Left forelimb (tissue), 1 donor: ENCODE measurements at regions not wholly inside any gene's neighbourhood (a gene's known extent, or its start where the extent isn't known, plus 50 kb on each side); places are given as distances from the start of the nearest gene placed in this dataset.
"Not testable (repeated sequence)": the region's sequence is repeated elsewhere in the genome, so short reads cannot be mapped to it uniquely, and the experiment has no call there.

ENCODE experiments used
- DNase-seq: peaks from one replicate; pipeline ENCODE4 v3.0.0-alpha.2; 2018; ENCODE audit warnings: low spot score

DNA sequence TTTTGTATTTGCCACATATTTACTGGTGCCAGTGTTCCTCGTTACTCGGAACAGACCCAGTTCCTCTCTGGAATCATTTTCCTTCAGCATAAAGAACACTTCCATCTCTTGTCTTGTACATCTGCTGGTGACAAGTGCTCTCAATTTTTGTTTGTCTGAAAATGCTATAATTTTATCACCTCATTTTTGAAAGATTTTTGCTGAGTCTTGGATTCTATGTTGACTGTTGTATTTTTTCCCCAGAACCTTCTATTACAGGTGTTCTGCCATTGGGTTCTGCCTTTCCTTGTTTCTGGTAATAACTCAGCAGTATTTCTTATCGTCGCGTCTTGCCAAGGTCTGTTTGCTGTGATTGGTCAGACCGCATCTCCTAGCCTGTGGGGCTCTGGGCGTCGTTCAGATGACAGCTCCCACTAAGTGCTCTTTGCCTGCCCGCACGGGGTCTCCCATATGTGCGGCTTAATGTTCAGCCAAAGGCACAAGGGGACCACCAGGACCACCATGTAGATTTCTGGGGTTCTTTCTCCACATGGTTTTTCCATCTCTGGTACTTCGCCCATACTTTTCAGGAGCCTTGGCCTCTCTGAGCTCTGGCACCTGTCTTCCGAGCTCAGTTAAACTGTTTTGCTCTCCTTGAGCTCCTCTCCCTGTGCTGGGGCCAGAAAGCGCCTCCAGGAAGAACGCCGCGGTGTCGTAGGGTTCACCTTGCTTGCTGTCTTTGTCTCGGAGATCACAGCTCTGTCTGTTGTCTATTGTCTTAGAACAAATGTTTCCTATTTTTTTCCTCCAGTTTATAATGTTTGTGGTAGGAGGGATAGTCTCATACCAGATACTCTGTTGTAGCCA lies 80.0 kb downstream of the METRNL start:
- DNase-seq: no peak

DNA sequence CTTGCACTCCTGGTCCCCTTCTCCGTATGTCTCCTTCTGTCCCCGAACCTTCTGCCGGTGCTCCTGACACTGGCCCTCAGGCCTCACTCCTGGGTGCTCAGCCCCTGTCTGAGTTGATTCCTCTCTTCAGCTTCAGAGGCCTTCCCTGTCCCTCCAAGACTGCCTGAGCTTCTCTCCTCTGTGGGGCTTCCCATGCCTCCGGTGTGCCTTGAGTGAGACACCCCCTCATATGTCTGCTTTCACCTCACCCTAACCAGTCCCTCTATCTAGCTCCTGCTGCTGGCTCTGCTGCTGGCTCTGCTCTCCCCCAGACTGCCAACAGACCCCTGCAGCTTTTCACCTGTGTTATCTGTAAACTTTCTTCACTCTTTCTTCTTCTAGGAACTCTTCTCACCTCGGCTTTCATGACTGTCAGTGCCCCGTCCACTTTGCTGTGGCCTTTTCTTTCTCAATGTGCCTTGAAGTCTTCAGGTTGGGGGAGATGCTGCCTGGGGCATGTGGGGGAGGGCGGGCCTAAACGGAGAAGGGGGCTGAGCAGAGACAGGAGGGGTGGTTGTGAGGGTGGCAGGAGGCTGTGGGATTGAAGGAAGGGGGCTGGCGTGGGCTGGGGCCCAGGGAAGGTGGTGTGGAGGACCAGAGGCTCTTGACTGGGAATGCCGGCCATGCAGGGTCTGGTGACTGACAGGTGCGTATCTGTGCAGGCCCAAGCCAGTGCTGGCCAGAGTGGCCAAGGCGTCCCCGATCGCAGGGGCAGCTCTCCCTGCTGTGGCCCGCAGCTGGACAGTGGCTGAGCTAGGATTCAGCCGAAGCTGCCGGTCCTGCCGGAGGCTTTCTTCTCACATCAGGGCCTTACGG lies 81.3 kb downstream of the METRNL start:
- DNase-seq: no peak

DNA sequence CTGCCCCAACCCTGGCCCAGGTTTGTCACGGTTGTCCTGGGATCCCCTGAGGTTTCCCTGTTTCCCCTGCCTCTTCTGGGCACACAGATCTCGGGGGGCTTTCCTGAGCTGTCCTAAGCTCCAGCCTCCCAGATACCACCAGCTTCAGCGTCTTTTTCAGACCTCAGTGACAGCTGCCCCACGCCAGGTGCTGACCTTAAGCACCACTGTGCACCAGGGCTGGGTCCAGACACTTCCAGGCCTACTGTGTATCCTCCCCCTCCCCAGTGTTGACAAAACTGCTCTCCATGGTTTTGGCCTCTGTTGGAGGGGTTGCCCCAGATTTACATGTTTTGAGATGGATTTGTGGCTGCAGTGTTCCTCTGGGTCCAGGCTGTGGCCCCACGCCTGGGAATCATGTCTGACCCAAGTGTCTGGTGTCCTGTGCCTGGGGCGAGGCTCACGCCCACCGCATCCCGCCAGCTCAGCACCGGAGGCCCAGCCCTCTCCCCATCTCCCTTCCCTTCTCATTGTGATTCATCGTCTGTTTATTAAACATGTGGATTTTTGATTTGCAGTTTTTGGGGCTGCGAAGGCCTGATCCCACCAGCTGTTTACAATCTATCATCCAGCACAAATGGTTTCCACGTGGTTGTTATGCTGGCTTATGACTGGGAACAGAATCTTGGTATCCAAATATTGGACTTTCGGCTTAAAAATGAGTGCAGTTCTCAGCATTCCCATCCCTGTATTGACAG lies 82.1 kb downstream of the METRNL start:
- DNase-seq: peak; percentile 68

DNA sequence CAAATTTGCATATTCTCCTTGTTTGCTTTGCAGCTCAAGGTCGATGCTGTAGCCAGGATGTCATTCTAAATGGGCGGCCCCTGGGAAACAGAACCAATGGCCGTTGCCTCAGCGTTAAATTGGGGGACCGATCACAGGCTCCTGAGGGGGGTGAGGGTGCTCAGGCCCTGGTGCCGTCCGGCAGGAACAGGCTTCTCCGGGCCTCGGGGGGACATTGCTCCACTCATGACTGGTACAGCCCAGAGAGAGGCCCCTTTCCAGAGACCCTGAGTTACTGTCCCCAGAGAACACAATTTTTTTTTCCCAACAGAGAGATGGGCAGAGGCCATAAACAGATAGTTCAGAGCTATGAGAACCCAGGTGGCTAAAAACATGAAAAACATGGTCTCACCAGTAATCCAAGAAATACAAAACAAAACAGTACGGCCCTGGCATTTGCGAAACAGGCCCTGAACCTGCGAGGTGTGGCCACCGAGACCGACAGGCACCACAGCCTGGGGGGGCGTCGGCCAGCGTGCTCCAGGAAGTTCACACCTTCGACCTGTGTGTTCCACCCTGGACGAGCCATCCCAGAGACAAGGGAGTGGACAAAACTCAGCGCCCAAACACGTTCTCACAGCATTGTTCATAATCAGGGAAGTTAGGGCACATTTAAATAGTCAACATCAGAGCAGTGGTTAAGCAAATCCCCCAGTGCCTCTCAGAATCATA lies 82.8 kb downstream of the METRNL start:
- no peak for DNase-seq

DNA sequence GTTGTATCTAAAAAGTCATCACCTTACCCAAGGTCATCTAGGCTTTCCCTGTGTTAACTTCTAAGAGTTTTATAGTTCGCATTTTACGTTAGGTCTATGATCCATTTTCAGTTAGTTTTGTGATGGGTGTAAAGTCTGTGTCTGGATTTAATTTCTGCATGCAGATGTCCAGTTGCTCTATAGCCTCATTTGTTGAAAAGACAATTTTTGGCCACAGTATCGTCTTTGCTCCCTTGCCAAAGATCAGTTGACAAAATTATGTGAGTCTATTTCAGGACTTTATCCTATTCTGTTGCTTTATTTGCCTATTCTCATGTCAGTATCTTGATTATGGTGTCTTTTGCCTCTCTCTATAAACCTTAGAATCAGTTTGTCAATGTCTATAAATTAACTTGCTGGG lies 85.1 kb downstream of the METRNL start:
- no peak for DNase-seq

DNA sequence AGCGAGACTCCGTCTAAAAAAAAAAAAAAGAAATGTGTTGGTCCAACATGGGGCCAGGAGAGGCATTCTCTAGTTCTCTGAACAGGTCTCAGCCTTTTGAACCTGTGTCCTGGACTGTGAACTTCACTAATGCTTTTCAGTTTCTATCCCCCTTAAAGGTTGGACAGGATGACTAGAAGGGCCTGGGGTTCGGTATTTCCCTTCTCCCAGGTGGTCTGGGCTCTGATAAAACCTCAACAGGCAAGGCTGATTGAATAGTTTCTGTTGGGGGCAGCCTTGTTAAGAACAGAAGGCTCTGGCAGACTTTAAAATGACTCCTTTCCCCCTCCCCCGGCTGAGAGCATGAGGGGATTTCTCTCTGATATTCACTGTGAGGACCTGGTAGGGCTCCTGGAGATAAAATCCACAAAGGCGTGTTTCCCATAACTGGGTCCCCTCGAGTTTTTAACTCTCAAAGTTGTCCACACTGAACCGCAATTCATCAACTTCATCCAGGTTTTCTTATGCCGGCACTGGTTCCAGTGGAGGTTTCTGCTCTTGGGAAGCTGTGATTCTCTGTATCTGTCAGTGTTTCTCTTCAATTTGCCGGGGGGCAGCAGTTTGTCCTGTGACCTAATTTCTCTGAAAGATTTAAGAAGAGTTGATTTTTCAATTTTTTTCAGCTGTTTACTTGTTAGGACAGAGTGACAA lies 91.3 kb downstream of the METRNL start:
- DNase-seq: no peak

DNA sequence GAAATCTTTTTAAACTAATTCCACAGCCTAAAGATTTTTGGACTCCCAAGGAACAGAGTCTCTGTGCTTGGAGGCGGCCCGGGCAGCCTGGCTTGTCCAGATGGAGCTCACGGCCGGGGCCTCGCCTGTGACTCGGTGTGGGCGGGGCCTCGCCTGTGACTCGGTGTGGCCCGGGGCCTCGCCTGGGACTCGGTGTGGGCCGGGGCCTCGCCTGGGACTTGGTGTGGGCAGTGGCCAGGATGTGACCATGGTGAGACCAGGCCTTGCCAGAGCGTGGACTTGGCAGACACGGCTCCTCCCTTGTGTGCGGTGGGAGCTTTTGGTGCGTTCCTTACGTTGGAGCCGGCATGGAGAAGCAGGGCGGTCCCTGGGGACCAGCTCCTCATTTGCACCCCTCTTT lies 92.3 kb downstream of the METRNL start:
- peak; percentile 60 for DNase-seq

DNA sequence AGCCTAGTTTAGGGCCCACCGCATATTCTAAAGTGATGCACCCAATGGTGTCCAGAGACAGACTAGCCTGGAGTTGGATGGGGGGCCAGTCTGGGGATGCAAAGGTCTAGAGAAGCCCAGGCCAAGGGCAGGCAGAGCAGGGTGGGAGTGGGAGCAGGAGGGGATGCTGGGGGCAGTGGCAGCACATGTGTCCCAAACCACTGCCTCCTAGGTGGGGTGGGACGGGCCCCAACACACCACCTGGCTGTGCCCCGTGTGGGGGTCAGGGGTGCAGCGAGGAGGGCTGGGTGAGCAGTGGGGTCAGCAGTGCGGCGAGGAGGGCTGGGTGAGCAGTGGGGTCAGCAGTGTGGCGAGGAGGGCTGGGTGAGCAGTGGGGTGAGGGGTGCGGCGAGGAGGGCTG lies 92.7 kb downstream of the METRNL start:
- not testable (repeated sequence) for DNase-seq

DNA sequence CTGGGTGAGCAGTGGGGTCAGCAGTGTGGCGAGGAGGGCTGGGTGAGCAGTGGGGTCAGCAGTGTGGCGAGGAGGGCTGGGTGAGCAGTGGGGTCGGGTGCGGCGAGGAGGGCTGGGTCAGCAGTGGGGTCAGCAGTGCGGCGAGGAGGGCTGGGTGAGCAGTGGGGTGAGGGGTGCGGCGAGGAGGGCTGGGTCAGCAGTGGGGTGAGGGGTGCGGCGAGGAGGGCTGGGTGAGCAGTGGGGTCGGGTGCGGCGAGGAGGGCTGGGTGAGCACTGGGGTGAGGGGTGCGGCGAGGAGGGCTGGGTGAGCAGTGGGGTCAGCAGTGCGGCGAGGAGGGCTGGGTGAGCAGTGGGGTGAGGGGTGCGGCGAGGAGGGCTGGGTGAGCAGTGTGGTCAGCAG lies 93.2 kb downstream of the METRNL start:
- not testable (repeated sequence) for DNase-seq

DNA sequence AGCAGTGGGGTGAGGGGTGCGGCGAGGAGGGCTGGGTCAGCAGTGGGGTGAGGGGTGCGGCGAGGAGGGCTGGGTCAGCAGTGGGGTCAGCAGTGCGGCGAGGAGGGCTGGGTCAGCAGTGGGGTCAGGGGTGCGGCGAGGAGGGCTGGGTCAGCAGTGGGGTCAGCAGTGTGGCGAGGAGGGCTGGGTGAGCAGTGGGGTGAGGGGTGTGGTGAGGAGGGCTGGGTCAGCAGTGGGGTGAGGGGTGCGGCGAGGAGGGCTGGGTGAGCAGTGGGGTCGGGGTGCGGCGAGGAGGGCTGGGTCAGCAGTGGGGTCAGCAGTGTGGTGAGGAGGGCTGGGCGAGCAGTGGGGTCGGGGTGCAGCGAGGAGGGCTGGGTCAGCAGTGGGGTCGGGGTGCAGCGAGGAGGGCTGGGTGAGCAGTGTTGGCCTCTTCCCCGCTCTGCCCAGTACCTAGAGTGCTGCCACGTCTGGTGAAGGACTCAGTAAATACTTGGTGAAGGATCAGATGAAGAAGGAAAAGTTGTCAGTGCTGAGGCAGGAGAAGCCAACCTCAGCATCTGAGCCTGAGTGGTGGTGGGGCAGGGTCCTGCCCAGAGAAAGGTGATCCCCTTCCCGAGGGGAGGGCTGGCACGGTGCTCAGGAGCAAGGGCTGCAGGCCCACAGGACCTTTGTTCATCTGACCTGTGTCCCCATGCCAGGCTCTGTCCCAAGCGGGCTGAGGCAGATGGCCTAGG lies 93.9 kb downstream of the METRNL start:
- not testable (repeated sequence) for DNase-seq

DNA sequence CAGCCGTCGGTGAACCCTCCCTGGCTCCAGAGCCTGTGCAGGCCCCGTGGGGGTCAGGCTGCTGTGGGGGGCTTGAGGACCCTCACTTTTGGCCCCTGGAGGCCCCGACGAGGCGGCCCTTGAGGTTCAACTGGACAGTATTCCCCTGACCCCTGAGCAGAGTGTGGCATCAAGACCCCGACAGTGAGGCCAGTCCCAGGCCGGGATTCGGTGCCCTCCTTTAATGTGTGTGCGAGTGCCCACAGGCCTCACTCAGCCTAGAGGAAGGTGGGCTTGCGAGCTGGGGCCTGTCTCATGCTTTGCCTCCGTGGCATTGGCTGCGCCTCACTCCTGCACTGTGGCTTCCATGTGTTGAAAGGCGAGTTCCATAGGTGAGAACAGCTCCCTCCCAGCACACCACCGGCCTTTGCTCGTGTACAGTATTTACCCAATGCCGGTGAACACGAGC lies 94.5 kb downstream of the METRNL start:
- peak; percentile 51 for DNase-seq

DNA sequence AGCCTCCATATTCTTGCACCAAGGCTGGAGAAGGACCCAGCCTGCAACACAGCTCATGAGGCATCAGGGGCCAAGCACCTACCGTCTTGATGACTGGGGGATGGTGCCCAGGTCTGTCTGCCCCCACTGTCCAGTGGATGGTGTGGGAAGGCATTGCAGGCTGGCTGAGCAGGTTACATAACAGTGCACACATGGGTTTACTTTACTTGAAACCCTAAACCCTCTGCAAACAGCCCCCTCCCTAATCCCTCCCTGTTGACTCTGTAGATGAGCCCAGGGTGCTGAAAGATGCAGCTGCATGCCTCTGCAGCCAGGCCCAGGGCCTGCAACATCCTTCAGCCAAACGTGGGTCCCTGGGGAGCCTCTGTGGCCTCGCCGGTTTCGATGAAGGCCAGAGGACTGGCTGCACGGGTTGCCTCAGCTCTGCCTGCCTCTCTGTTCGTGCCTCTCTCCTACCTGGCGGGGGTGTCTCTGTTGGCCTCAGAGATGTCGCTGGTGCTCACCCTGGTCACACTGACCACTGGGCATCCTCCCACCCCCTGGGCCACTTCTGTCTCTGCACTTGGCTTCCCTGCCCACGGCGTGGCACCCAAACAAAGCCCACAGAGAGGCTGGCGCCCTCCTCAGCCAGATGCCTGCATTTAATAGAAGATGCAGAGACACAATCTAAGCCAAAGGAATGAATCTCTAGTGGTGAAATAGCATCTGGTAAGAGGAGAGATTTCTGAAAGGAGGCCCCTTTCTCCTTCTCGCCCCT lies 95.1 kb downstream of the METRNL start:
- peak; percentile 64 for DNase-seq

DNA sequence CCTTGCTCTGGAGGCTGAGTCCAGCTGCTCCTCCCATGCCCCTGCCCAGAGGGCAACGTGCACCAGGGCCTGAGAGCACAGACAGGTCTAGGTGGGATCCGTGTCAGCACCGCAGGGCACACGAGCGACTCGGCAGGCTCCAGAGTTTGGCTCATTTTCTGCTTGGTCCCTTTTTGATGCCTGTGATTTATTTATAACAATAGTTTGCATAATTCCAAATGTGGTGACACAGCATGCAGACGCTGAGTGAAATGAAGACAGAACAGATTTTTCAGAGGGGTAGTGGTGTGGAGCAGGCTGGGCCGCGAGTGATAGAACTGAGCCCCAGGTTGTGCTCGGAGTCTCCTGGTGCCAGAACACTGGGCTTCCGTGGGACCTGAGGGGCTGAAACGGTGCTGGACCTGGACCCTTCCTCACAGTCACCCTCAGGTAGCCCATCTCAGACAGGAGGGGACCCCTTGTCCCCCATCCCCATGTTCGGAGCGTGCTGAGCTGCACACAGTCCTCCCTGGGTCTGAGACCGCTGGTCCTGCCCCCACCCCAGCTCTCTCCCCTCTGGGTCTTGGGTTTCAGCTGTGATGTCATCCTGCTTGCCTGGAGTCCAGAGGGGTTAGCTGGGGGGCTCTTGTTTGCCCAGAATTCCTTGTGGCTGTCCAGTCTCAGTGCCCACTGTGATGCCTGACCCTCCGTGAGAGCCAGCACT lies 95.9 kb downstream of the METRNL start:
- no peak for DNase-seq

DNA sequence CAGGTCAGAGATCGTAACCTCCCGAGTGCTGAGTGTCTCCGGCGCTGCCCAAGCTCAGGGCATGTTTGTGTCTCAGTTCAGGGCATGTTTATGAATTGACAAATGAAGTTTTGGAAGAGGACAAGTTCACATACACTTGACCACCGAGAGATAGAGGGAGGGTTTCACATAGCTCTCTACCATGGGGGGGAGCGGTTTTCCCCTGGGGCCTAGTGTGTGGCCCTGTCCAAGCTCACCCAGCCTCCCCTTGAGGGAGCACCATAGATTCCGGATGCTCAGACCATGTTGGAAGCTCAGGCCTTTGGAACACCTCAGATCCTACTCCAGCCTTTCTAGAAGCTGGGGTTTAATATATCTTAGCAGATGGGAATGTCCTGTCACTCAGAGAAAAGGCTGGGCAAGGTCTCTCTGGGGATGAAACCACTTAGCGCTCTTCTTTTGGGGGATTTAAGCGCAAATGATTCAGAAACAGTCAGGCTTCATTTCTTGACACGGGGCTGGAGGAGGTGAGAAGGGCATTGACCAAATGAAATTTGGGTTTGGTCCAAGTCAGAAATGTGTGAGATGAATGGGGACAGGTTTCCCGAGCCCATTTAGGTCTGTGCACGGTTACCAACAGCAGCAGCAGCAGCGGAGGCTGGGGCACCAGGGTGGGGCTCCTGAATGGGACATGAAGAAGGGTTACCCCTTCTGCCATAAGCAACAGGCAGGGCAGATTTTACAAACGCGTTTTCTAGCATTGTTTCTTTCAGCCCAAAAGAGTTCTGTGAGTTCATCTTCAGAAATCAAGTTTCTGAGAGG lies 96.6 kb downstream of the METRNL start:
- DNase-seq: peak; percentile 60

DNA sequence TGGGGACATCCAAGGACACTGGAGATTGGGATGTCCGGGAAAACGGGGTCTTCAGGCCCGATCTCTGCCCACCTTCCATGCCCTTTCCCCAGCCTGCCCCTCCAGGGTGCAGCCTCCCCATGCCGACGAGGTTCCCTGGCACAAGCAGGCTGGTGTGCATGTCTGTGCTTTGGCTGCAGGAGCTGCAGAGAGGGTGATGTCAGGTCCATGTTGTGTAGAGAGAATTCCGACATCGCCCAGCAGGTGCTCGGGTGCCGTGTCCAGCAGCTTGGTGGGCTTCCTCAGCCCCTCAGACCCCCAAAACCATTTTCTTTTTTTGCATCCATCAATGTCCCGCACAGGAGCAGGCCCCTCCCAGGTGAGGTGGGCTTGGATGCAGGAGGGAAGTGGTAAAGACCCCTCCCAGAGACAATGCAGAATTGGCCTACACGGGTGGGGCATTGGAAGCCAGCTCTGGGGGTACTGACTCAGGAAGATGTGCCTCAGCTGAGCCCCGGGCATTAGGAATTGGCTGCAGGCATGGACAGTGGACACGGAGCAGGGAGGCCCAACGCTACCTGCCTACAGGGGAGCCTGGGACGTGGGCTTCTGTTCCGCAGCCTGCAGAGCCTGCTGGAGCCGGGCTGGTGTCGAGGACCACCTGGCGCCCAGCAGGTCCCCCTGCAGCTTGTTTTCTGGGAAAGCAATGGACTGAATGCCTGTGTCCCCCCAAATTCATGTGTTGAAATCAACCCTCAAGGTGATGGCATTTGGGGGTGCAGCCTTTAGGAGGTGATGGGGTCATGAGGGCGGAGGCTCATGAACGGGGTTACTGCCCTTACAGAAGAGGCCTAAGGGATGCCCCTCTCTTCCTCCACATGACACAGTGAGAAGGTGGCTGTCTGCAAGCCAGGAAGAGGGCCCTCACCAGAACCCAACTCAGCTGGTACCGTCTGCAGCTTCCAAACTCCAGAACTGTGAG lies 97.5 kb downstream of the METRNL start:
- DNase-seq: no peak

DNA sequence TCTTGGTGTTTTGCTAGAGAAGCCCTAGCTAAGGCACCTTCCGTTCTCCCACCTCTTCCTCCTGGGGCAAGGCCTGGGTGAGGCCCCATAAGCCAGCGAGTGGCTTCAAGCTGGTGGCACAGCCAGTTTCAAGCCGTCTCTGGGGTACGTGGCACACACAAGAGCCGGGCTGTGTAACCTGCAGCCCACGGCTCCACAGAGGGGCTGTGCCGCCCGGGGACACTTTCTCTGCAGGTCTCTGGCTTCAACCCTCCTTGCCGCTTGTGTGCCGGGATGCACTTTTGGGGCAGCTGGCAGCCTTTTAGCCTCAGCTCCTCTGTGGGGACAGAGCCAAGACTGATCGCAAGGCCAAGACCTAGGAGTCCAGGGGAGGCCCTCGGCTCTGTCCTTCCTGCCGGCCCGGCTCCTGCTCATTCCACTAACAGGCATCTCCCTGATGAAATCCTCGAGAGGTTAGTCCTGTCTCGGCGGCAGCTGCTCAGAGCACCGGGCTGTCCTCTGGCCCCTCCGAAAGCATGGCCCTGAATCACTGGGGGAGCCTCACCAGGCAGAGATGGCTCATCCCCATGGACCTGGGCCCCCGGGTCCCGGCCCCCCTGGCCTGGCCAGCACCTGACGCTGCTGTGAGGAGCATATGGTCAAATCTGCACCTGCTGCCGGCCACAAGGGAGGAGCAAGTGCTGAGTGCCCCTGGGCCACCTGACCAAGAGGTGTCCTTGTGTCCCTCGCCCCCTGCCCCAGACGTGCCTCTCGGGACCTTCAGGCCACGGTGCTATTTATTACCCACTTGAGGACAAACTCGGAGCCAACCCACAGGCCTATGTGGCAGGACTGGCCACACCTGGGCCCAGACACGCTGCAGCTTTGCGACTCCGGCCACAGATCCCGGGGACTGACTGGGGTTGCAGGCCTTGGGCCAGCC lies 98.5 kb downstream of the METRNL start:
- peak; percentile 64 for DNase-seq
